GM23338 (cell line): ENCODE measurements at regions not wholly inside any gene's neighbourhood (a gene's known extent, or its start where the extent isn't known, plus 50 kb on each side); places are given as distances from the start of the nearest gene placed in this dataset.
A peak's percentile ranks its signal among the peaks of the same experiment; 100 is the strongest.

ENCODE experiments used
- ATAC-seq: fragments of 200-7000 bp; cut with Tn5 transposase; 3 replicates; pipeline ENCODE4 v1.9.1; 2020
- DNase-seq: peaks from one replicate; pipeline ENCODE4 v3.0.0-alpha.2; 2015; ENCODE audit warnings: low spot score
- H2AFZ ChIP-seq: fragments of 200-600 bp; sonication (generic); 2 replicates; pipeline ENCODE4 v1.8.0; 2016; ENCODE audit warnings: antibody characterized with exemption, mild to moderate bottlenecking, moderate library complexity
- H3F3A ChIP-seq: fragments of 200-600 bp; sonication (generic); replicated peaks from 2 replicates; pipeline ENCODE4 v1.8.0; 2017; ENCODE audit warnings: antibody characterized with exemption, mixed run types, low read depth
- H3K27ac ChIP-seq: fragments of 200-600 bp; sonication (generic); 2 replicates; pipeline ENCODE4 v1.6.1; 2016; ENCODE audit warnings: low read depth
- H3K27me3 ChIP-seq: fragments of 200-600 bp; sonication (generic); 2 replicates; pipeline ENCODE4 v1.8.0; 2016; ENCODE audit warnings: mild to moderate bottlenecking, mixed run types, moderate library complexity; ENCODE audit not compliant: insufficient read depth
- H3K36me3 ChIP-seq: fragments of 200-600 bp; sonication (generic); 2 replicates; pipeline ENCODE4 v1.8.0; 2016; ENCODE audit warnings: mild to moderate bottlenecking; ENCODE audit not compliant: insufficient read depth
- H3K4me1 ChIP-seq: fragments of 200-600 bp; sonication (generic); 2 replicates; pipeline ENCODE4 v1.8.0; 2016; ENCODE audit warnings: mild to moderate bottlenecking, moderate library complexity; ENCODE audit not compliant: insufficient read depth
- H3K4me2 ChIP-seq: fragments of 200-600 bp; sonication (generic); 2 replicates; pipeline ENCODE4 v1.7.1; 2017; ENCODE audit warnings: mixed run types
- H3K4me3 ChIP-seq: fragments of 200-600 bp; sonication (generic); 2 replicates; pipeline ENCODE4 v1.6.1; 2016; ENCODE audit warnings: mixed run types
- H3K79me2 ChIP-seq: fragments of 200-600 bp; sonication (generic); replicated peaks from 2 replicates; pipeline ENCODE4 v1.8.0; 2017; ENCODE audit warnings: mild to moderate bottlenecking; ENCODE audit not compliant: insufficient read depth
- H3K9me2 ChIP-seq: fragments of 200-600 bp; sonication (generic); 2 replicates; pipeline ENCODE4 v1.8.0; 2017; ENCODE audit not compliant: insufficient read depth
- H4K20me1 ChIP-seq: fragments of 200-600 bp; sonication (generic); replicated peaks from 2 replicates; pipeline ENCODE4 v1.8.0; 2017; ENCODE audit warnings: mild to moderate bottlenecking; ENCODE audit not compliant: insufficient read depth
- H3K27ac Mint-ChIP-seq: 2 replicates; pipeline ENCODE4 v1.8.0; 2020; ENCODE audit warnings: inconsistent platforms, mild to moderate bottlenecking, moderate library complexity, mixed read lengths
- H3K27me3 Mint-ChIP-seq: 3 replicates; pipeline ENCODE4 v1.8.0; 2022; ENCODE audit warnings: low read depth, mild to moderate bottlenecking, moderate library complexity, mixed read lengths, inconsistent platforms; ENCODE audit not compliant: insufficient read depth, poor library complexity
- H3K36me3 Mint-ChIP-seq: 3 replicates; pipeline ENCODE4 v1.8.0; 2021; ENCODE audit warnings: low read depth, mild to moderate bottlenecking, inconsistent platforms, moderate library complexity, mixed read lengths
- H3K4me1 Mint-ChIP-seq: 3 replicates; pipeline ENCODE4 v1.8.0; 2020; ENCODE audit warnings: mild to moderate bottlenecking, inconsistent platforms, mixed read lengths
- H3K4me3 Mint-ChIP-seq: 3 replicates; pipeline ENCODE4 v1.8.0; 2021; ENCODE audit warnings: moderate library complexity, mild to moderate bottlenecking, inconsistent platforms, mixed read lengths
- H3K9me3 Mint-ChIP-seq: 3 replicates; pipeline ENCODE4 v1.8.0; 2020; ENCODE audit warnings: moderate library complexity, mild to moderate bottlenecking, inconsistent platforms, mixed read lengths
- POLR2AphosphoS5 ChIP-seq: IDR thresholded peaks from 2 replicates; pipeline ENCODE4 v1.6.1; 2016; ENCODE audit warnings: antibody characterized with exemption, low read depth
- REST ChIP-seq: IDR thresholded peaks from one replicate; pipeline ENCODE4 v1.6.1; 2018; ENCODE audit warnings: antibody characterized with exemption; ENCODE audit not compliant: unreplicated experiment

GRCh38 chr1:172980971-172981370, 69.8 kb downstream of the TNFSF18 start:
- Histone ChIP-seq H3K36me3 (no peaks in the 10 kb centered on the region), H3K4me2 (no peak overlapping the region), H3K27me3 (no peaks in the 10 kb centered on the region), H3F3A (no peaks in the 10 kb centered on the region), H3K4me3 (no peak overlapping the region), H3K4me1 (no peaks in the 10 kb centered on the region), H3K27ac (no peak overlapping the region), H3K79me2 (no peaks in the 10 kb centered on the region), H4K20me1 (no peaks in the 10 kb centered on the region), H3K9me2 (no peaks in the 10 kb centered on the region), H2AFZ (no peak overlapping the region)
- Mint-ChIP-seq H3K27me3 (peaks cover 3% of the 10 kb centered on the region), H3K9me3 (peaks cover 2% of the 10 kb centered on the region; the same call in 2 of the 3 replicates), H3K4me1 (peaks cover 3% of the 10 kb centered on the region; the same call in 1 of the 3 replicates), H3K27ac (0 out of 2 replicates have a peak overlapping the region, but pooled peaks have one; percentile 19), H3K4me3 (no peak overlapping the region), H3K36me3 (no peaks in the 10 kb centered on the region; the same call in 2 of the 3 replicates)
- no peak for DNase-seq
- no peak for ATAC-seq
- TF ChIP-seq REST (no peak), POLR2AphosphoS5 (no peak)
